ENCODE measurements at regions not wholly inside any gene's neighbourhood (a gene's known extent, or its start where the extent isn't known, plus 50 kb on each side); places are given as distances from the start of the nearest gene placed in this dataset.

GRCh38 chr14:105843444-105844046, 317.2 kb downstream of the TMEM121 start:
- Mint-ChIP-seq H3K9me3 (peaks cover 85% of the 10 kb centered on the region), H3K27ac (no peak overlapping the region), H3K36me3 (ENCODE audit: low read depth) (peaks cover 26% of the 10 kb centered on the region), H3K4me1 (no peaks in the 10 kb centered on the region), H3K4me3 (no peak overlapping the region), H3K27me3 (ENCODE audit: insufficient read depth, low read depth, poor library complexity) (peaks cover 15% of the 10 kb centered on the region)
- no peak overlapping the region for H3K4me3 ChIP-seq
- DNase-seq (ENCODE audit: low spot score) (no peak), ATAC-seq (no peak)
- no peak overlapping the region for H2AFZ ChIP-seq
- no peaks in the 10 kb centered on the region for H3K9me2 ChIP-seq (ENCODE audit: insufficient read depth)
- no peaks in the 10 kb centered on the region for H4K20me1 ChIP-seq (replicated peaks; ENCODE audit: insufficient read depth)
- H3K27ac ChIP-seq (ENCODE audit: low read depth): no peak overlapping the region
- H3F3A ChIP-seq (replicated peaks; ENCODE audit: low read depth): no peaks in the 10 kb centered on the region
- H3K27me3 ChIP-seq (ENCODE audit: insufficient read depth): no peaks in the 10 kb centered on the region
- H3K79me2 ChIP-seq (replicated peaks; ENCODE audit: insufficient read depth): no peaks in the 10 kb centered on the region
- no peak for TF ChIP-seq NANOG (IDR thresholded peaks at IDR 0.05; ENCODE audit: borderline replicate concordance)
- TF ChIP-seq CREB1 (CRISPR knock-in tag; IDR thresholded peaks at IDR 0.05; ENCODE audit: low read depth): no peak
- TF ChIP-seq ZNF114 (CRISPR knock-in tag; IDR thresholded peaks at IDR 0.05): no peak
- TF ChIP-seq ZNF462 (CRISPR knock-in tag; IDR thresholded peaks at IDR 0.05): no peak
- TF ChIP-seq EZH2phosphoT487 (IDR thresholded peaks at IDR 0.05; ENCODE audit: unreplicated experiment): no peak
- no peak for TF ChIP-seq REST (IDR thresholded peaks at IDR 0.05; ENCODE audit: unreplicated experiment)
- TF ChIP-seq EZH2 (IDR thresholded peaks at IDR 0.05; ENCODE audit: low read depth, unreplicated experiment): no peak
- TF ChIP-seq ETS1 (IDR thresholded peaks at IDR 0.05): no peak
- no peak for TF ChIP-seq POLR2AphosphoS5 (IDR thresholded peaks at IDR 0.05; ENCODE audit: low read depth)
- TF ChIP-seq ZNF331 (CRISPR knock-in tag; IDR thresholded peaks at IDR 0.05; ENCODE audit: low read depth): no peak
- no peak for TF ChIP-seq CTCF (conservative IDR thresholded peaks at IDR 0.05; ENCODE audit: low read depth in 2 of 2)
- no peak overlapping the region for H3K4me2 ChIP-seq
- no peaks in the 10 kb centered on the region for H3K4me1 ChIP-seq (ENCODE audit: insufficient read depth)
- no peaks in the 10 kb centered on the region for H3K36me3 ChIP-seq (ENCODE audit: insufficient read depth)
